GM13977 (cell line): ENCODE measurements at regions not wholly inside any gene's neighbourhood (a gene's known extent, or its start where the extent isn't known, plus 50 kb on each side); places are given as distances from the start of the nearest gene placed in this dataset.
"Not testable (repeated sequence)": the region's sequence is repeated elsewhere in the genome, so short reads cannot be mapped to it uniquely, and the experiment has no call there.

Experiments
- DNase-seq: peaks from one replicate; pipeline ENCODE4 v3.0.0; 2012; ENCODE audit warnings: low spot score
- in situ Hi-C: fragments of 300-500 bp; cut with MboI; formaldehyde crosslinking; loops from one replicate; pipeline ENCODE4 v1.12.0; 2022; ENCODE audit warnings: low sequenced_read_pairs, low pct_unique_long_range_greater_than_20kb, mixed read lengths, inconsistent platforms; ENCODE audit not compliant: unreplicated experiment
- TF ChIP-seq, protein P1 (sequence below): IDR thresholded peaks from 2 replicates; pipeline ENCODE4 v1.5.1; 2012; ENCODE audit warnings: mild to moderate bottlenecking, control low read depth; ENCODE audit not compliant: insufficient read depth; ENCODE audit errors: extremely low read depth, missing control alignments

DNA sequence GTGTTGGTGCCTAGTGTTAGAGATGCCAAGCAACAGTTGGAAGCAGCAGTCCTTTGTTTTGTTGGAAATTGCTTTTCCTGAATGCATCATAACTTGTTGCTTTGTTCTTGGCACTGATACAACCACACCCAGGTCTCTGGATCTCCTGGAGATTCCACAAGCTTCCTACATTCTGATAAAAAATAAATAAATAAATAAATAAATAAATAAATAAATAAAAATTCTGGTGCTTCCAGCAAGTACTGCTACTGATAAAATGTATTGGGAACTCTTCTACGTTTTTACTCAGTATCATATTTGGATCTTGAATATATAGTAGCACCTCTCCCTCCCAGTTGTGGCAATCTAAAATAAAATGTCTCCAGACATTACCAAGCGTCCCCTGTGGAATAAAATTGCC is 62.7 kb upstream of the GRID2 start:
- in situ Hi-C loops: no loop called here
- TF ChIP-seq, protein P1, sequence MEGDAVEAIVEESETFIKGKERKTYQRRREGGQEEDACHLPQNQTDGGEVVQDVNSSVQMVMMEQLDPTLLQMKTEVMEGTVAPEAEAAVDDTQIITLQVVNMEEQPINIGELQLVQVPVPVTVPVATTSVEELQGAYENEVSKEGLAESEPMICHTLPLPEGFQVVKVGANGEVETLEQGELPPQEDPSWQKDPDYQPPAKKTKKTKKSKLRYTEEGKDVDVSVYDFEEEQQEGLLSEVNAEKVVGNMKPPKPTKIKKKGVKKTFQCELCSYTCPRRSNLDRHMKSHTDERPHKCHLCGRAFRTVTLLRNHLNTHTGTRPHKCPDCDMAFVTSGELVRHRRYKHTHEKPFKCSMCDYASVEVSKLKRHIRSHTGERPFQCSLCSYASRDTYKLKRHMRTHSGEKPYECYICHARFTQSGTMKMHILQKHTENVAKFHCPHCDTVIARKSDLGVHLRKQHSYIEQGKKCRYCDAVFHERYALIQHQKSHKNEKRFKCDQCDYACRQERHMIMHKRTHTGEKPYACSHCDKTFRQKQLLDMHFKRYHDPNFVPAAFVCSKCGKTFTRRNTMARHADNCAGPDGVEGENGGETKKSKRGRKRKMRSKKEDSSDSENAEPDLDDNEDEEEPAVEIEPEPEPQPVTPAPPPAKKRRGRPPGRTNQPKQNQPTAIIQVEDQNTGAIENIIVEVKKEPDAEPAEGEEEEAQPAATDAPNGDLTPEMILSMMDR: no peak
- no peak for DNase-seq

DNA sequence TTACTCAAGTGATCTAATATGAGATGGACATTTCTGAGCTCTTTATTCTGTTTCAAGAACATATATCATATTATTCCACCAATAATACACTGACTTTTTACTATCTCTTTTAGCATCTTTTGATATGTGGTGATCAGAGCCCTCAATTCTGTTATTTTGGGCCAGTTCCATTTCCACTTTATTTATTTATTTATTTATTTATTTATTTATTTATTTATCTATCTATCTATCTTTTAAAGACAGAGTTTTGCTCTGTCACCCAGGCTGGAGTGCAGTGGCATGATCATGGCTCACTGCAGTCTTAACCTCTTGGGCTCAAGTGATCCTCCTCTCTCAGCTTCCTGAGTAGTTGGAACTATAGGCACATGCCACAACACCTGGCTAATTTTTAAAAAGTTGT is 57.4 kb upstream of the GRID2 start:
- TF ChIP-seq, protein P1: no peak
- in situ Hi-C loops: no loop called here
- no peak for DNase-seq

DNA sequence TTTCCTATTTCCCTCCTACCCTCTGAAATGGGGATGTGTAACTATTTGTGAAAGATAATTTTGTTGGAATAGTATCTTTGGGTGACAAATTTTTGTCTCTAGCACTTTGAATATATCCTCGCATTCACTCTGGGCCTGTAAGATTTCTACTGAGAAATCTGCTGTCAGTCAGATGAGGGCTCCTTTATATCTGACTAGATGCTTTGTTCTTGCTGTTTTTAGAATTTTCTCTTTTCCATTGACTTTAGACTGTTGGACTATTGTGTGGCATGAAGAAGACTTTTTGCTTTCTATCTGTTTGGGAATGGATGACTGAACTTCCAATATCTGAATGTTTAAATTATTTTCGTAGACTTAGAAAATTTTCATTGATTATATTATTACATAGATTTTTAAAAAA is 54.2 kb upstream of the GRID2 start:
- TF ChIP-seq, protein P1: no peak
- in situ Hi-C loops: no loop called here
- DNase-seq: no peak

DNA sequence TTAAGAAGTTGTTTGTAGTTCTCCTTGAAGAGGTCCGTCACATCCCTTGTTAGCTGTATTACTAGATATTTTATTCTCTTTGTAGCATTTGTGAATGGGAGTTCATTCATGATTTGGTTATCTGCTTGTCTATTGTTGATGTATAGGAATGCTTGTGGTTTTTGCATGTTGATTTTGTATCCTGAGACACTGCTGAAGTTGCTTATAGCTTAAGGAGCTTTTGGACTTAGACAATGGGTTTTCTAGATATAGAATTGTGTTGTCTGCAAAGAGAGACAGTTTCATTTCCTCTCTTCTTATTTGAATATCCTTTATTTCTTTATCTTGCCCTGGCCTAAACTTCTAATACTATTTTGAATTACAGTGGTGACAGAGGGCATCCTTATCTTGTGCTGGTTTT is 52.1 kb upstream of the GRID2 start:
- in situ Hi-C loops: no loop called here
- no peak for DNase-seq
- TF ChIP-seq, protein P1: no peak

DNA sequence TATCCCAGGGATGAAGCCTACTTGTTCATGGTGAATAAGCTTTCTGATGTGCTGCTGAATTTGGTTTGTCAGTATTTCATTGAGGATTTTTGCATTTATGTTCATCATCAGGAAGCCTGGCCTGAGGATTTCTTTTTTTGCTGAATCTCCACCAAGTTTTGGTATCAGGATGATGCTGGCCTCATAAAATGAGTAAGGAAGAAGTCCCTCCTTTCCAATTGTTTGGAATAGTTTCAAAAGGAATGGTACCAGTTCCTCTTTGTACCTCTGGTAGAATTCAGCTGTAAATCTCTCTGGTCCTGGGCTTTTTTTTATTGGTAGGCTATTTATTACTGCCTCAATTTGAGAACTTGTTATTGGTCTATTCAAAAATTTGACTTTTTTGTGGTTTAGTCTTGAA is 51.4 kb upstream of the GRID2 start:
- in situ Hi-C loops, DNase-seq: not testable (repeated sequence)

DNA sequence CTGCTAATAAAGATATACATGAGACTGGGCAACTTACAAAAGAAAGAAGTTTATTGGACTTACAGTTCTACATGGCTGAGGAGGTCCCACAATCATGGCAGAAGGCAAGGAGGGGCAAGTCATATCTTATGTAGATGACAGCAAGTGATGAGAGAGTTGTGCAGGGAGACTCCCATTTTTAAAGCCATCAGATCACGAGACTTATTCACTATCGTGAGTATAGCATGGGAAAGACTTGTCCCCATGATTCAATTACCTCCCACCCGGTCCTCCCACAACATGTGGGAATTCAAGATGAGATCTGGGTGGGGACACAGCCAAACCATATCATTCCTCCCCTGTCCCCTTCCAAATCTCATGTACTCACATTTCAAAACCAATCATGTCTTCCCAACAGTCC is 50.9 kb upstream of the GRID2 start:
- in situ Hi-C loops: no loop called here
- TF ChIP-seq, protein P1: no peak
- no peak for DNase-seq

DNA sequence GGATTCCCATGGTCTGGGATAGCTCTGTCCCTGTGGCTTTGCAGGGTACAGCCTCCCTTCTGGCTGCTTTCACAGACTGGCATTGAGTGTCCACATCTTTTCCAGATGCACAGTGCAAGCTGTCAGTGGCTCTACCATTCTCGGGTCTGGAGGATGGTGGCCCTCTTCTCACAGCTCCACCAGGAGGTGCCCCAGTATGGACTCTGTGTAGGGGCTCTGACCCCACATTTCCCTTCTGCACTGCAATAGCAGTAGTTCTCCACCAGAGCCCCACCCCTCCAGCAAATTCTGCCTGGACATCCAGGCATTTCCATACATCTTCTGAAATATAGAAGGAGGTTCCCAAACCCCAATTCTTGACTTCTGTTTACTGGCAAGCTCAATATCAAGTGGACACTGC is 50.2 kb upstream of the GRID2 start:
- no peak for DNase-seq
- TF ChIP-seq, protein P1: no peak
- in situ Hi-C loops: no loop called here
